Activated naive CD8-positive, alpha-beta T cell (primary cell): ENCODE measurements at regions not wholly inside any gene's neighbourhood (a gene's known extent, or its start where the extent isn't known, plus 50 kb on each side); places are given as distances from the start of the nearest gene placed in this dataset.
"Not testable (repeated sequence)": the region's sequence is repeated elsewhere in the genome, so short reads cannot be mapped to it uniquely, and the experiment has no call there.

Experiments used
- H3K27ac Mint-ChIP-seq: one replicate; pipeline ENCODE4 v1.8.0; 2021; ENCODE audit warnings: mixed read lengths
- H3K27me3 Mint-ChIP-seq: one replicate; pipeline ENCODE4 v1.8.0; 2021; ENCODE audit warnings: mixed read lengths
- H3K36me3 Mint-ChIP-seq: one replicate; pipeline ENCODE4 v1.8.0; 2021; ENCODE audit warnings: mixed read lengths
- H3K4me1 Mint-ChIP-seq: one replicate; pipeline ENCODE4 v1.8.0; 2021; ENCODE audit warnings: low read depth, mixed read lengths
- H3K4me3 Mint-ChIP-seq: one replicate; pipeline ENCODE4 v1.8.0; 2021; ENCODE audit warnings: mild to moderate bottlenecking, mixed read lengths
- H3K9me3 Mint-ChIP-seq: one replicate; pipeline ENCODE4 v1.8.0; 2021; ENCODE audit warnings: low read depth, mixed read lengths

- not testable (repeated sequence) for H3K4me1 Mint-ChIP-seq, H3K4me3 Mint-ChIP-seq, H3K36me3 Mint-ChIP-seq, H3K27ac Mint-ChIP-seq, H3K27me3 Mint-ChIP-seq, H3K9me3 Mint-ChIP-seq
Measured at GRCh38 chr17:30594953-30595371, 117.8 kb downstream of the GOSR1 start.

GRCh38 chr17:30594223-30594952, 117.2 kb downstream of the GOSR1 start:
- peaks cover 1% of the 10 kb centered on the region for H3K27me3 Mint-ChIP-seq
- H3K4me3 Mint-ChIP-seq: no peak overlapping the region
- no peak overlapping the region for H3K27ac Mint-ChIP-seq
- no peaks in the 10 kb centered on the region for H3K36me3 Mint-ChIP-seq
- no peaks in the 10 kb centered on the region for H3K9me3 Mint-ChIP-seq
- no peaks in the 10 kb centered on the region for H3K4me1 Mint-ChIP-seq

- Mint-ChIP-seq H3K27me3 (peaks cover 1% of the 10 kb centered on the region), H3K4me3 (no peak overlapping the region), H3K4me1 (no peaks in the 10 kb centered on the region), H3K36me3 (no peaks in the 10 kb centered on the region), H3K27ac (no peak overlapping the region), H3K9me3 (no peaks in the 10 kb centered on the region)
Measured at GRCh38 chr17:30590081-30590733, 113.0 kb downstream of the GOSR1 start.

- H3K4me3 Mint-ChIP-seq: no peak overlapping the region
- H3K4me1 Mint-ChIP-seq: no peaks in the 10 kb centered on the region
- peaks cover 1% of the 10 kb centered on the region for H3K27me3 Mint-ChIP-seq
- no peaks in the 10 kb centered on the region for H3K9me3 Mint-ChIP-seq
- no peak overlapping the region for H3K27ac Mint-ChIP-seq
- no peaks in the 10 kb centered on the region for H3K36me3 Mint-ChIP-seq
Measured at GRCh38 chr17:30589431-30589830, 112.2 kb downstream of the GOSR1 start.

DNA sequence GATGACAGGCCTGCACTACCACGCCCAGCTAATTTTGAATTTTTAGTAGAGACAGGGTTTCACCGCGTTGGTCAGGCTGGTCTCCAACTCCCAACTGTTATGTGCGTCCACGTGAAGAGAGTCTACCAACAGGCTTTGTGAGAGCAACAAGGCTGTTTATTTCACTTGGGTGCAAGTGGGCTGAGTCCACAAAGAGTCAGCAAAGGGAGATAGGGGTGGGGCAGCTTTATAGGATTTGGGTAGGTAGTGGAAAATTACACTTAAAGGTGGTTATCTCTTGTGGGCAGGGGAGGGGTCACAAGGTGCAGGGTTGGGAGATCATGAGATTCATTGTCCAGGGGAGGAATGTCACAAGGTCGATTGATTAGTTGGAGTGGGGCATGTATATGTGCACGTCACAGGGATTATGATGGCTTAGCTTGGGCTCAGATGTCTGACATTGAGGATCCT, 111.6 kb downstream of the GOSR1 start:
- no peaks in the 10 kb centered on the region for H3K4me1 Mint-ChIP-seq
- H3K27ac Mint-ChIP-seq: no peak overlapping the region
- H3K27me3 Mint-ChIP-seq: peaks cover 1% of the 10 kb centered on the region
- H3K9me3 Mint-ChIP-seq: no peaks in the 10 kb centered on the region
- no peaks in the 10 kb centered on the region for H3K36me3 Mint-ChIP-seq
- H3K4me3 Mint-ChIP-seq: no peak overlapping the region

DNA sequence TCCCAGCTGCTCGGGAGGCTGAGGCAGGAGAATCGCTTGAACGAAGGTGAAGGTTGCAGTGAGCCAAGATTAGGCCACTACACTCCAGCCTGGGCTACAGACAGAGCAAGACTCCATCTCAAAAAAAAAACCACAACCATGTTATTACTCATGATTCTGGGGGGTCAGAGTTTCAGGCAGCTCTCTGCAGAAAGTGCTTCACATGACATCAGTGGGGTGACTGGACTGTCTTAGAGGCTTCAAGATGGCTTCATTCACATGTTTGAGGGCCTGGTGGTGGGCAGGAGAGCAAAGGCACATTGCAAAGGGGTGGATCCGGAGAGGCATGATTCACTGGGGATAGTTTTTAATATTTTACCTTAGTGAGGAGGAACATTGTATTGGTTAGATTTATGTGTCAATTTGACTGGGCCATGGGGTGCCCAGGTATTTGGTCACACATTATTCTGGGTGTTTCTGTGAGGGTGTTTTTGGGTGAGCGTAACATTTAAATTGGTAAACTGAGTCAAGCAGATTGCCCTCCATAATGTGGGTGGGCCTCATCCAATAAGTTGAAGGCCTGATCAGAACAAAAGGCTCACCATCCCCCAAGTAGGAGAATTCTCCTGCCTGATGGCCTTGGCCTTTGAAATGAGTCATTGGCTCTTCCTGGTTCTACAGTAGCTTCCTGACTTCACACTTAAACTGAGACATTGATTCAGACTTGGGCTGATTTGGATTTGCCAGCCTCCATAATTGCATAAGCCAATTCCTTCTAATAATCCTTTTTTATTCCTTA, 109.8 kb downstream of the GOSR1 start:
- Mint-ChIP-seq H3K27me3 (peaks cover 3% of the 10 kb centered on the region), H3K4me3 (no peak overlapping the region), H3K36me3 (no peaks in the 10 kb centered on the region), H3K9me3 (no peaks in the 10 kb centered on the region), H3K4me1 (no peaks in the 10 kb centered on the region), H3K27ac (no peak overlapping the region)

DNA sequence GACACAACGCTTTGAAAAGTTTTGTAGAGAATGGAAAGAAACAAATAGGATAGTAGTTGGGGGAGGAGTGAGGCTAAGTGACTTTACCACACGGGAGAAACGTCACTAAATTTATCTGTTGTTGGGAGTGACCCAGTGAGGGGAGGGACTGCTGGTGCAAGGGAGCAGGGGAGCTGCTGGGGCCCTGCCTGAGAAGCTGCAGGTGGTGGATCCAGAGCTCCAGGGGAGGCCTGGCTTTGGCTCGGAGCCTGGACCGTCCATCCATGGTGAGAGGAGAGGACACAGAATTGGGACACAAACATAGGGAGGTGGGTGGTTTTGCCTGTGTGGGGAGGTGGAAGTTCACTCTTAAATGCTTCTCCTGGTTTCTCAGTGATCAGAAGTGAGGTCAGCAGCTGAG, 107.6 kb downstream of the GOSR1 start:
- Mint-ChIP-seq H3K36me3 (no peaks in the 10 kb centered on the region), H3K9me3 (no peaks in the 10 kb centered on the region), H3K27ac (no peak overlapping the region), H3K4me3 (no peak overlapping the region), H3K27me3 (peaks cover 1% of the 10 kb centered on the region), H3K4me1 (no peaks in the 10 kb centered on the region)

GRCh38 chr17:30580916-30581315, 103.7 kb downstream of the GOSR1 start:
- Mint-ChIP-seq H3K27me3 (peaks cover 1% of the 10 kb centered on the region), H3K27ac (no peak overlapping the region), H3K9me3 (no peaks in the 10 kb centered on the region), H3K36me3 (no peaks in the 10 kb centered on the region), H3K4me3 (no peak overlapping the region), H3K4me1 (no peaks in the 10 kb centered on the region)

GRCh38 chr17:30579610-30580315, 102.6 kb downstream of the GOSR1 start:
- Mint-ChIP-seq H3K9me3 (no peaks in the 10 kb centered on the region), H3K4me3 (no peak overlapping the region), H3K36me3 (no peaks in the 10 kb centered on the region), H3K27ac (no peak overlapping the region), H3K27me3 (peaks cover 1% of the 10 kb centered on the region), H3K4me1 (no peaks in the 10 kb centered on the region)

DNA sequence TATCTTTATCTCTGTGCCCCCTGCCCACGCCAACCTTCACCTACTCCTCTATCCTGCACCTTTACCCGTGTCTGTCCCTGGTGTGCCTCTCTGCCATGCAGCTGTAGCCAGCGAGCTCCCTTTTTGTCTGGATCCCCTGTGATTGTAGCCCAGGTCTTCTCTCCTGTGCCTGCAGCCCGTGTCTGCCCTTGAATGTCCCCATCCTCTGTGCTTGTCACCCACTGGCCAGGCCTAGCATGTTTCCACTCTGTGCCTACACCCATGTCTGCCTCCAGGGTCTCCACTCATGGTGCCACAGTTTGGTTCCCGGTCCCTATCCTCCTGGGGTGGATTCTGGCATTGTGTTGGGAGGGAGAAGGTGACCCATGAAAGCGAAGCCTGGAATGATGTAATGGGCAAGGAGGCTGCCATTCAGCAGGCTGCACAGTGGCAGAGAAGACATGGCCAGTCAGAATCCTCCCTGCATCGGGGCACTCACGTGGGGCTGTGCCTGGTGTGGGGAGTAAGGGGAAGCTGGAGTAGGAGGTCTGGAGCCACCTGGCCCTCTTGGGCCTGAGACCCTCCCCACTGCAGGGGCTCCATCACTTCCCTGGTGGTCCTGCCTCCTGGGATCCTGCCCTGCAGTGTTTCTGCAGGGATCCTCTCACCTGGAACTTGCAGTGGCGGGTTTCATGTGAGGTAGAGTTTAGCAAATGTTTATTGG, 101.0 kb downstream of the GOSR1 start:
- H3K4me1 Mint-ChIP-seq, H3K27ac Mint-ChIP-seq, H3K27me3 Mint-ChIP-seq, H3K4me3 Mint-ChIP-seq, H3K9me3 Mint-ChIP-seq, H3K36me3 Mint-ChIP-seq: not testable (repeated sequence)
